Fibroblast of mammary gland (primary cell): ENCODE measurements at regions not wholly inside any gene's neighbourhood (a gene's known extent, or its start where the extent isn't known, plus 50 kb on each side); places are given as distances from the start of the nearest gene placed in this dataset.

Source experiments
- DNase-seq: peaks from one replicate; pipeline ENCODE4 v3.0.0-alpha.2; 2010; ENCODE audit warnings: low read depth
- H3K4me3 ChIP-seq: 2 replicates; pipeline ENCODE4 v1.5.1; 2011; ENCODE audit warnings: low read depth, mild to moderate bottlenecking, low read length, moderate library complexity; ENCODE audit not compliant: control insufficient read depth
- TF ChIP-seq, protein P1 (sequence below): conservative IDR thresholded peaks from 2 replicates; pipeline ENCODE4 v1.5.1; 2011; ENCODE audit warnings: low read depth, low read length, inconsistent platforms; ENCODE audit not compliant: control insufficient read depth, insufficient read depth

DNA sequence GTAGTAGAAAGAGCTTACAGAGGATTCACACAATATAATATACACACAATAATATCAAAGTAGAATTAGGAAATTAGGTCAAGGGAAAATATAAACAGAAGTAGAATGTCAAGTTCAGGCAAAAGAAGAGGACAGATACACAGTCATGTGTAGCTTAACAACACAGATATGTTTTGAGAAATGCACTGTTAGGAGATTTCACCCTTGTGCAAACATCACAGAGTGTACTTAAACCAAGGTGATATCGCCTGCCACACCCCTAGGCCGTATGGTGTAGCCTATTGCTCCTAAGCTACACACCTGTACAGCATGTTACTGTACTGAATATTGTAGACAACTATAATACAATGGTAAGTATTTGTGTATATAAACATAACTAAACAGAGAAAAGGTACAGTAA, 110.0 kb upstream of the EDNRA start:
- no peak for DNase-seq
- H3K4me3 ChIP-seq = no peak overlapping the region
- TF ChIP-seq, protein P1, sequence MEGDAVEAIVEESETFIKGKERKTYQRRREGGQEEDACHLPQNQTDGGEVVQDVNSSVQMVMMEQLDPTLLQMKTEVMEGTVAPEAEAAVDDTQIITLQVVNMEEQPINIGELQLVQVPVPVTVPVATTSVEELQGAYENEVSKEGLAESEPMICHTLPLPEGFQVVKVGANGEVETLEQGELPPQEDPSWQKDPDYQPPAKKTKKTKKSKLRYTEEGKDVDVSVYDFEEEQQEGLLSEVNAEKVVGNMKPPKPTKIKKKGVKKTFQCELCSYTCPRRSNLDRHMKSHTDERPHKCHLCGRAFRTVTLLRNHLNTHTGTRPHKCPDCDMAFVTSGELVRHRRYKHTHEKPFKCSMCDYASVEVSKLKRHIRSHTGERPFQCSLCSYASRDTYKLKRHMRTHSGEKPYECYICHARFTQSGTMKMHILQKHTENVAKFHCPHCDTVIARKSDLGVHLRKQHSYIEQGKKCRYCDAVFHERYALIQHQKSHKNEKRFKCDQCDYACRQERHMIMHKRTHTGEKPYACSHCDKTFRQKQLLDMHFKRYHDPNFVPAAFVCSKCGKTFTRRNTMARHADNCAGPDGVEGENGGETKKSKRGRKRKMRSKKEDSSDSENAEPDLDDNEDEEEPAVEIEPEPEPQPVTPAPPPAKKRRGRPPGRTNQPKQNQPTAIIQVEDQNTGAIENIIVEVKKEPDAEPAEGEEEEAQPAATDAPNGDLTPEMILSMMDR = no peak

DNA sequence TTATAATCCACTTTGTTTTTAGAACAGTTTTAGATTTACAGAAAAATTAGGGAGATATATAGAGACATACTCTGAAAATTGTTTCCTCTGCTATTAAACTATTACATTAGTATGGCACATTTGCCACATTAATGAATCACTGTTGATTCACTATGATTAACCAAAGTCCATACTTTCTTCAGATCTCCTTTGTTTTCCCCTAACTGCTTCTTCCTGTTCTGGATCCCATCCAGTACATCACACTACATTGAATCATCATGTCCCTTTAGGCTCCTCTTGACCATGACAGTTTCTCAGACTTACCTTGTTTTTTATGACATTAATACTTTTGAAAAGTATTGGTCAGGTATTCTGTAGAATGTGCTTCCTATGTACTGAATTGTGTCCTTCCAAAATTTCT, 109.2 kb upstream of the EDNRA start:
- H3K4me3 ChIP-seq = no peak overlapping the region
- peak; percentile 90 for DNase-seq
- TF ChIP-seq, protein P1 = no peak

DNA sequence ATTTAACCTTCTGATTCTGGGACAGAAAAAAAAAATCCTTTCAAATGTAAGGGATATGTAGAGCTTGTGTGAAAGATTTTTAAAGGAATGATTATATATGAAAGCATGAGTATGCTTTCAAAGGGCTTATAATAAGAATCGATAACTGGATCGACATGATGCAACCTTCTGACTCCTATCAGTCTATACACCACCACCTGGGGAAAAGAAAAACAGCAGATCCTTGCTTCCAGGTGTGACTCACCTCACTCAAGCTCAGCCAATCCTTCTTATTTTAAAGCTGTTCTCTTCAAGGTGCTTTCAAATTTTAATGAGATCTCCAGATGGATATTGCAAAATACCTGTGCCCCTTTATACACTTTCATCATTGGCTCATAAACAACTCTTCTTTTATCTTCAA, 102.1 kb upstream of the EDNRA start:
- TF ChIP-seq, protein P1 = no peak
- H3K4me3 ChIP-seq = no peak overlapping the region
- DNase-seq = no peak

DNA sequence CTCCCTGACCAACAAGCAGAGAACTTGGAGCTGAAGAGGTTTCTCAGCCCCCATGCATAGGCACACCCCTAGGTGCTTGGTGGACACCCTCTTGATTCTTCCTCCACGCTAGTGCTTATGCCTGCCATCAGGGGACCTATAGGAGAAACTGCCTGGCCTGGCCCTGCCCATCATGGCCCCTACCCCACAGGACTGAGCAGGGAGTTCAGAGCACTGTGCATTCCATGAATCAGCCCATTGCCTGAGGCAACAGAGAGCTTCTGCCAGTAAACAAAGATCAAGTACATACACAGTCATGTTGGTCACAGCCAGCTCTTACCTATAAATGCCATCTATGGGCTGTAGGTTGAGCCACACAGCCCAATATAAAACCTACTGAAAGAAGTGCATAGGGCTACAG, 99.1 kb upstream of the EDNRA start:
- no peak overlapping the region for H3K4me3 ChIP-seq
- DNase-seq = no peak
- TF ChIP-seq, protein P1 = no peak

DNA sequence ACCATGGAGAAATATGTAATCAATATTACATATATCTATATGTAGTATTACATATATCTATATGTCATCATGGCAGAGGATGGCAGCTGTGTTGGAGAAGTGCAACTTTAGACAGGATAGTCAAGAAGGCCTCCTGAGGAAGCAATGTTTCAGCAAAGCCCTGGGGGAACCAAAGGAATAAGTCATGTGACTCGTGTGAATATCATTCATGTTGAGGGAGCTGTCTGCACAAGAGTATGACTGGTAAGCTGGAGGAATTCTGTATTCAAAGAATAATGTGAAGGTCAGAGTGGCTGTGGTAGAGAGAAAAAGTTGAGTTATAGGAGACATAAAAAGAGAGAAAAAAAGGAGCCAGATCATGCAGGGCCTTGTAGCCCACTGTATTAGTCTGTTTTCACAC, 92.9 kb upstream of the EDNRA start:
- no peak overlapping the region for H3K4me3 ChIP-seq
- DNase-seq = peak; percentile 44

DNA sequence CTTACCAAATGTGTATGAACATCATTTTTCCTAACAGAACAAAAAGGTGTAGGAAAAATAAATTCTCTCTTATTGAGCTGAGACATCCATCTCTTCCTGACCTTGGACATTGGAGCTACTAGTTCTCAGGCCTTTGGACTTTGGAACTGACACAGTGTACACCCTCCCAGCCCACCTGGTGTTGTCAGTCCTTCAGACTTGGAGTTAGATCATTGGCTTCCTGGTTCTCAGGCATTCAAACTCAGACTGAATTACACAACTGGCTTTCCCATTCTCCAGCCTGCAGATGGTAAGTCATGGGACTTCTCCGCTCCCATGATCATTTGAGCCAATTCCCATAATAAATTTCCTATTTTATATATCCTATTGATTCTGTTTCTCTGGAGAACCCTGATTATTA, 84.8 kb upstream of the EDNRA start:
- H3K4me3 ChIP-seq = no peak overlapping the region
- TF ChIP-seq, protein P1 = no peak
- DNase-seq = no peak

More for the DNA sequence above, 92.9 kb upstream of the EDNRA start:
- TF ChIP-seq, protein P1 = no peak

DNA sequence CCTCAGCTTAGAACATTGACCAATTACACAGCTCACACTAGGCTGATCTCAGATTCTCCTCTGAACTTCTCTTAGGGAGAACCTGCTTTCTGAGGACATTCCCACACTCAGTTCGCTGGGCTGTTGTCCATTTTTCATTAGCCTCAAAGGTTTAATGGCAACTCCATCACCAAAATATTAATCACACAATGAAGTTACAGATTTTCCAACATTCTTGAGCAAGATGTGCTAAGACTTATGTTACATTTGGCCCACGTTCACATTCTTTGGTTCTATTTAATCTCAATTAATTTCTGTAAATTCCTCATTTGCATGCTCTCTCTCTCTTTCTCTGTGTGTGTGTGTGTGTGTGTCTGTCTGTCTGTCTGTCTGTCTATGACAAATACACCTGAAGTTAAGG, 82.3 kb upstream of the EDNRA start:
- no peak for DNase-seq
- TF ChIP-seq, protein P1 = no peak
- no peak overlapping the region for H3K4me3 ChIP-seq
